HepG2 (cell line): ENCODE measurements at regions not wholly inside any gene's neighbourhood (a gene's known extent, or its start where the extent isn't known, plus 50 kb on each side); places are given as distances from the start of the nearest gene placed in this dataset.
A peak's percentile ranks its signal among the peaks of the same experiment; 100 is the strongest.
"Not testable (repeated sequence)": the region's sequence is repeated elsewhere in the genome, so short reads cannot be mapped to it uniquely, and the experiment has no call there.

Experiments
- ATAC-seq: fragments of 200-7000 bp; cut with Tn5 transposase; 3 replicates; pipeline ENCODE4 v1.9.1; 2020; ENCODE audit warnings: mild to moderate bottlenecking, moderate library complexity
- BruUV-seq: library from RNA; stranded (reverse); fragments of 400-500 nt; replicated peaks from 2 replicates; lab custom pipeline; 2021; lab: Mats Ljungman, UMichigan
- CTCF ChIA-PET: fragments of 300-600 bp; formaldehyde crosslinking; extraction: SDS; loops from one replicate; lab custom pipeline; 2021; ENCODE audit warnings: low total read pairs, inconsistent platforms, low intra/inter-chr PET ratio; lab: Yijun Ruan, JAX
- POLR2A ChIA-PET: fragments of 350-600 bp; sonication (Branson Sonifier 250); formaldehyde crosslinking; loops from one replicate; lab custom pipeline; 2020; ENCODE audit warnings: antibody characterized with exemption, inconsistent platforms; lab: Yijun Ruan, JAX
- DNase-seq: peaks from one replicate; pipeline ENCODE4 v3.0.0-alpha.2; 2015; ENCODE audit warnings: low spot score
- FAIRE-seq: peaks from 3 replicates; lab custom pipeline; 2011; peaks lifted over from hg19 to GRCh38; lab: Jason Lieb, UNC
- H2AFZ ChIP-seq: one replicate; pipeline ENCODE4 v1.6.1; 2011; ENCODE audit warnings: low read length, inconsistent platforms
- H3K27ac ChIP-seq: fragments of 300-600 bp; 3 replicates; pipeline ENCODE4 v1.8.0; 2011; ENCODE audit warnings: mixed run types, mild to moderate bottlenecking, mixed read lengths, low read length, inconsistent platforms; ENCODE audit not compliant: insufficient read depth; ENCODE audit errors: extremely low read length
- H3K27me3 ChIP-seq, 2 experiments: fragments of 200-600 bp in 1 of 2; 2 replicates in 1 of 2; 3 replicates in 1 of 2; pipeline versions ENCODE4 v1.6.0 to v1.8.0; 2011; ENCODE audit warnings: low read length in 2 of 2, mild to moderate bottlenecking in 2 of 2, moderate library complexity in 2 of 2, inconsistent platforms in 1 of 2; ENCODE audit not compliant: insufficient read depth in 2 of 2, control insufficient read depth in 1 of 2
- H3K36me3 ChIP-seq, 2 experiments: fragments of 200-600 bp in 1 of 2; replicated peaks in 1 of 2; 2 replicates in 1 of 2; 3 replicates in 1 of 2; pipeline versions ENCODE4 v1.5.1 to v1.8.0; 2011; ENCODE audit warnings: low read length in 2 of 2, inconsistent platforms in 1 of 2; ENCODE audit not compliant: insufficient read depth in 2 of 2, control insufficient read depth in 1 of 2
- H3K4me1 ChIP-seq: 2 replicates; pipeline ENCODE4 v1.5.1; 2012; ENCODE audit warnings: low read length, inconsistent platforms; ENCODE audit not compliant: insufficient read depth
- H3K4me2 ChIP-seq: 2 replicates; pipeline ENCODE4 v1.6.0; 2011; ENCODE audit warnings: low read depth, low read length, inconsistent platforms
- H3K4me3 ChIP-seq, 3 experiments: fragments of 200-600 bp in 1 of 3; sonication (generic), shearing (Covaris generic) in 1 of 3; replicated peaks in 1 of 3; 2 replicates each; pipeline ENCODE4 v1.5.1; 2011 to 2016; ENCODE audit warnings: low read length in 3 of 3, inconsistent platforms in 2 of 3, low read depth in 2 of 3, mild to moderate bottlenecking in 2 of 3, control low read depth in 1 of 3, mixed read lengths in 1 of 3; ENCODE audit not compliant: insufficient read depth in 1 of 3
- H3K79me2 ChIP-seq: one replicate; pipeline ENCODE4 v1.6.1; 2011; ENCODE audit warnings: low read length, inconsistent platforms; ENCODE audit not compliant: insufficient read depth
- H3K9ac ChIP-seq: 2 replicates; pipeline ENCODE4 v1.6.0; 2011; ENCODE audit warnings: mild to moderate bottlenecking, low read depth, low read length, inconsistent platforms; ENCODE audit not compliant: insufficient read depth
- H3K9me3 ChIP-seq: 2 replicates; pipeline ENCODE4 v1.5.1; 2012; ENCODE audit warnings: mild to moderate bottlenecking, low read length
- H4K20me1 ChIP-seq: 2 replicates; pipeline ENCODE4 v1.6.0; 2011; ENCODE audit warnings: inconsistent platforms, mild to moderate bottlenecking, low read length, moderate library complexity; ENCODE audit not compliant: insufficient read depth
- NR2F1 ChIP-seq, 2 experiments: fragments of 450-650 bp in 1 of 2; formaldehyde crosslinking in 1 of 2; IDR thresholded peaks; 2 replicates each; pipeline versions ENCODE4 v1.5.0 to v1.6.1; 2016 to 2020; ENCODE audit warnings: mild to moderate bottlenecking in 1 of 2, missing compliant biosample characterization in 1 of 2, missing genetic modification reagents in 1 of 2, moderate library complexity in 1 of 2
- NR2F6 ChIP-seq, 2 experiments: IDR thresholded peaks; 2 replicates each; pipeline ENCODE4 v1.6.1; 2016; ENCODE audit warnings: antibody characterized with exemption in 1 of 2, mild to moderate bottlenecking in 1 of 2
- RARA ChIP-seq: IDR thresholded peaks from 2 replicates; pipeline ENCODE4 v1.6.1; 2016; ENCODE audit warnings: missing genetic modification reagents, missing compliant biosample characterization
- TCF7 ChIP-seq: sonication (generic); IDR thresholded peaks from 2 replicates; pipeline ENCODE4 v1.6.1; 2016; ENCODE audit warnings: antibody characterized with exemption, low read depth
- WGBS: methylation state at CpG from one replicate; pipeline ENCODE4 v1.1.6; 2017; ENCODE audit warnings: low lambda C conversion rate; 5-methylcytosine and 5-hydroxymethylcytosine counted together
- in situ Hi-C: cut with HindIII; loops from 2 replicates; pipeline ENCODE4 v1.10.0; 2017; ENCODE audit warnings: low pct_unique_long_range_greater_than_20kb; ENCODE audit not compliant: extremely low pct_ligation_motif_present
- intact Hi-C: fragments of 100-400 bp; cut with micrococcal nuclease; formaldehyde crosslinking; loops from one replicate; pipeline ENCODE4 v1.10.0; 2022; ENCODE audit not compliant: unreplicated experiment

DNA sequence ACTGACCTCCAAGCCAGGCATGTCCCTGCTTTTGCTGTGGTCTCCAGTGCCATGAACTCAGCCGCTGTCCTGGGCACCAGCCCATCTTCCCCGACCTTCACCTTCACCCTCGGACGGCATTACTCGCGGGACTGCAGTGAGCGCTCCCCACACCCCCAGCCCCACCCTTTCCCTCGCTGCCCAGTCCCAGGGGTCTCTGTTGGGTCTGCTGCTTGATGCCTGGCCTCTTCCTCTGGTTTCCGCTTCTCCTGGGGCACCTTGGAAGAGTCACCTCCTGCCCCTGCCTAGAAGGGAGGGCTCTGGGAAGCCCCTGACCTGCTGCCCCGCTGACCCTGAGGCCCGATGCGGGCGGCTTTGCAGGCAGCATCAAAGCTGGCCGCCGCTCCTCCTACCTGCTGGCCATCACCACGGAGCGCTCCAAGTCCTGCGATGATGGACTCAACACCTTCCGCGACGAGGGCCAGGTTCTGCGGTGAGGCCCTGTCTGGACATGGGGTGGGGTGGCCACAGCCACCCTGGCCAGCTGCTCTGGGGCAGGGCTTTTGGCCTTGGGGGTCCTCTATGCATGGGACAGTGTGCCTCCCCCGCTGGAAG lies 102.3 kb downstream of the ZNF267 start:
- POLR2A ChIA-PET; H3K4me1 ChIP-seq; DNase-seq; BruUV-seq; in situ Hi-C loops; H3K27me3 ChIP-seq; H3K79me2 ChIP-seq; FAIRE-seq; H3K9ac ChIP-seq; H3K9me3 ChIP-seq; H2AFZ ChIP-seq; H3K36me3 ChIP-seq; ATAC-seq; H3K27ac ChIP-seq; intact Hi-C loops; CTCF ChIA-PET; H3K4me2 ChIP-seq; H4K20me1 ChIP-seq; H3K4me3 ChIP-seq; TF ChIP-seq NR2F6 (IDR thresholded peaks at IDR 0.05): not testable (repeated sequence)
- WGBS: 13% methylated on average over 15 of the region's 23 CpGs
- TF ChIP-seq NR2F6 (CRISPR knock-in tag; IDR thresholded peaks at IDR 0.05) (0 out of 2 replicates have a peak, but pooled peaks have one; percentile 30), RARA (CRISPR knock-in tag) (0 out of 2 replicates have a peak, but pooled peaks have one; percentile 13), TCF7 (peak; percentile 35; the same call in 1 of the 2 replicates), NR2F1 (CRISPR knock-in tag; IDR thresholded peaks at IDR 0.05) (0 out of 4 replicates have a peak, but pooled peaks of 1 of the 2 experiments have one; percentile 37)

DNA sequence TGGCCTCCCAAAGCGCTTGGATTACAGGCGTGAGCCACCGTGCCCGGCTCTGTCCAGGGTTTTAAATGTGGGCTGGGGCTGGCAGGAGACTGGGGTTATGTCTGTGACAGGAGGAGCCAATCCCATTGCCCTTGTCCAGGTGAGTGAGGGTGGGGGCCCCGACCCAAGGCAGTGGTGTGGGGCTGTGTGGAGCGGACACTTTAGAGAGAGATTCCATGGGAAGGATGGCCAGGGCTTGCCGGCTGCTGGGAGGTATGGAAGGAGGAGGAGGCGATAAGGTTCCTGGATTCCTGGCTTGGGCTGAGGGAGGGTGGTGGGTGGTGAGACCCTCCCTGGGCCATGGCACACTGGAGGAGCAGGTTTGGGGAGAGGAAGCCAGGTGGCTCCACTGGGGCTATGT lies 104.9 kb downstream of the ZNF267 start:
- H3K9ac ChIP-seq, FAIRE-seq, H3K27ac ChIP-seq, DNase-seq, H3K9me3 ChIP-seq, ATAC-seq, POLR2A ChIA-PET, H2AFZ ChIP-seq, H3K27me3 ChIP-seq, intact Hi-C loops, H3K36me3 ChIP-seq, BruUV-seq, H3K79me2 ChIP-seq, H3K4me3 ChIP-seq, H3K4me2 ChIP-seq, in situ Hi-C loops, H4K20me1 ChIP-seq, CTCF ChIA-PET, H3K4me1 ChIP-seq: not testable (repeated sequence)
- WGBS: 64% methylated on average over 4 of the region's 8 CpGs

DNA sequence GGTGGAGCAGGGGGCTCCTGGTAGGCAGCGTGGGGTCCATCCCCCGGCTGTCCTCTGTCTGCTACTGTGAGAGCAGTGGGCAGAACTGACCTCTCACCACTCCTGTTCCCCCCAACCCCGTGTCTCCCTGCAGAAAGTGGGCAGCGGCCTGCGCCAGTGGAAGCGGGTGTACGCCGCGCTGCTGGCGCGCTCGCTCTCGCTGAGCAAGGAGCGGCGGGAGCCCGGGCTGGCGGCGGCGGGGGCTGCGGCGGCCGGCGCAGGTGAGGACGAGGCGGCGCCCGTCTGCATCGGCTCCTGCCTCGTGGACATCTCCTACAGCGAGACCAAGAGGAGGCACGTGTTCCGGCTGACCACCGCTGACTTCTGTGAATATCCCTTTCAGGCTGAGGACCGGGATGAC lies 108.1 kb downstream of the ZNF267 start:
- H3K79me2 ChIP-seq, H3K9me3 ChIP-seq, H3K27me3 ChIP-seq, H4K20me1 ChIP-seq, H3K4me3 ChIP-seq, intact Hi-C loops, H3K4me2 ChIP-seq, in situ Hi-C loops, H2AFZ ChIP-seq, DNase-seq, H3K36me3 ChIP-seq, POLR2A ChIA-PET, H3K4me1 ChIP-seq, FAIRE-seq, CTCF ChIA-PET, BruUV-seq, ATAC-seq, H3K27ac ChIP-seq, H3K9ac ChIP-seq: not testable (repeated sequence)
- WGBS: 72% methylated on average over 11 of the region's 34 CpGs

DNA sequence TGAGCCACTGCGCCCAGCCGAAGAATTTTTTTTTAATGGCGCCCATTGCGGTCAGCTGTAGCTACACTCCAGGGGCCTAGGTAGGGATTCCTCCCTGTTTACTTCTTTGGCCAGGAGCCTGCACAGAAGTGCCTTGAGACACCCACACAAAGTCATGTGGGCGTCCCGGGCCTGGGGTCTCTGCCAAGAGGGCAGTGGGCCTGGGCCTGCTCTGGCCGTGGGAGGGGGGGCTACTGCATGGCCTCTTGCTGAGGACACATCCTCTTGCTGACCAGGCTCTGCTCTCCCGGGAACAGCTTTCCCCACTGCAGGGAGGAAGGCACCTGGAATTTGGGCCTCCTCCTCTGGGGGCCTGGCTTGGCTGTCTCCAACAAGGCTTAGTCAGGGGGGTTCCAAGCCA lies 109.4 kb downstream of the ZNF267 start:
- H3K4me1 ChIP-seq, H3K4me2 ChIP-seq, POLR2A ChIA-PET, FAIRE-seq, CTCF ChIA-PET, H3K79me2 ChIP-seq, H2AFZ ChIP-seq, H3K9ac ChIP-seq, intact Hi-C loops, H3K27ac ChIP-seq, DNase-seq, ATAC-seq, H4K20me1 ChIP-seq, in situ Hi-C loops, H3K4me3 ChIP-seq, H3K36me3 ChIP-seq, BruUV-seq, H3K27me3 ChIP-seq, H3K9me3 ChIP-seq: not testable (repeated sequence)
- WGBS: 67% methylated on average over 6 of the region's 8 CpGs
